A549 (cell line): ENCODE measurements at regions not wholly inside any gene's neighbourhood (a gene's known extent, or its start where the extent isn't known, plus 50 kb on each side); places are given as distances from the start of the nearest gene placed in this dataset.

Source experiments
- ATAC-seq, 2 experiments: fragments of 200-7000 bp in 1 of 2; fragments of >200 bp in 1 of 2; cut with Nextera tagmentation in 1 of 2; cut with Tn5 transposase in 1 of 2; 3 replicates each; pipeline versions ENCODE4 v1.8.0 to v1.9.1; 2018 to 2020; ENCODE audit warnings: mild to moderate bottlenecking in 1 of 2, moderate library complexity in 1 of 2
- CTCF ChIA-PET: fragments of 300-600 bp; sonication (Branson Sonifier 250); formaldehyde crosslinking; extraction: SDS; loops from one replicate; lab custom pipeline; 2021; ENCODE audit warnings: antibody characterized with exemption, inconsistent platforms; lab: Yijun Ruan, JAX
- POLR2A ChIA-PET: fragments of 350-600 bp; formaldehyde crosslinking; extraction: SDS; loops from one replicate; lab custom pipeline; 2021; ENCODE audit warnings: antibody characterized with exemption, inconsistent platforms; lab: Yijun Ruan, JAX
- DNase-seq, 2 experiments: peaks; one replicate each; pipeline versions ENCODE4 v3.0.0 to v3.0.0-alpha.2; 2011 to 2016; ENCODE audit warnings: low read depth in 1 of 2, low spot score in 1 of 2
- FAIRE-seq: peaks from 2 replicates; lab custom pipeline; 2011; peaks lifted over from hg19 to GRCh38; lab: Jason Lieb, UNC
- H3K27ac ChIP-seq, 2 experiments: fragments of >200 bp; sonication (Bioruptor Twin); formaldehyde crosslinking; 3 replicates each; pipeline ENCODE4 v1.5.1; 2016 to 2017
- H3K4me1 ChIP-seq: fragments of >200 bp; sonication (Bioruptor Twin); formaldehyde crosslinking; 3 replicates; pipeline ENCODE4 v1.6.1; 2016
- H3K4me2 ChIP-seq: fragments of >200 bp; sonication (Bioruptor Twin); formaldehyde crosslinking; 3 replicates; pipeline ENCODE4 v1.6.1; 2016
- H3K4me3 ChIP-seq: fragments of >200 bp; sonication (Bioruptor Twin); formaldehyde crosslinking; 3 replicates; pipeline ENCODE4 v1.5.1; 2016
- H3K9me3 ChIP-seq: fragments of >200 bp; sonication (Bioruptor Twin); formaldehyde crosslinking; 3 replicates; pipeline ENCODE4 v1.6.1; 2016
- CEBPB ChIP-seq, 2 experiments: fragments of >200 bp in 1 of 2; sonication (Bioruptor Twin) in 1 of 2; formaldehyde crosslinking in 1 of 2; IDR thresholded peaks; 2 replicates each; pipeline ENCODE4 v1.6.1; 2012 to 2016
- CHD4 ChIP-seq: fragments of 200-600 bp; sonication (generic); IDR thresholded peaks from 2 replicates; pipeline ENCODE4 v1.6.1; 2016; ENCODE audit warnings: antibody characterized with exemption, mild to moderate bottlenecking, borderline replicate concordance
- EHF ChIP-seq: fragments of 250-450 bp; sonication (Bioruptor Pico); IDR thresholded peaks from 2 replicates; pipeline ENCODE4 v1.5.0; 2020; ENCODE audit warnings: mild to moderate bottlenecking
- EP300 ChIP-seq, 2 experiments: fragments of >200 bp; sonication (Bioruptor Twin); formaldehyde crosslinking; IDR thresholded peaks; 2 replicates in 1 of 2; 3 replicates in 1 of 2; pipeline ENCODE4 v1.6.1; 2016 to 2017
- ESRRA ChIP-seq: fragments of 150-350 bp; IDR thresholded peaks from 2 replicates; pipeline ENCODE4 v1.6.1; 2014; ENCODE audit warnings: mild to moderate bottlenecking, low read length, borderline replicate concordance
- FOSL2 ChIP-seq, 2 experiments: fragments of 450-650 bp in 1 of 2; fragments of >200 bp in 1 of 2; sonication (Bioruptor Twin) in 1 of 2; formaldehyde crosslinking; IDR thresholded peaks; 2 replicates each; pipeline versions ENCODE4 v1.5.0 to v1.6.1; 2016 to 2020; ENCODE audit warnings: mild to moderate bottlenecking in 1 of 2, moderate library complexity in 1 of 2
- FOXS1 ChIP-seq: fragments of 250-450 bp; sonication (Bioruptor Pico); IDR thresholded peaks from 2 replicates; pipeline ENCODE4 v1.5.0; 2020; ENCODE audit warnings: mild to moderate bottlenecking, moderate library complexity
- GATA3 ChIP-seq: IDR thresholded peaks from 2 replicates; pipeline ENCODE4 v1.6.1; 2012; ENCODE audit warnings: borderline replicate concordance
- HDAC2 ChIP-seq: fragments of 200-600 bp; sonication (generic); IDR thresholded peaks from 2 replicates; pipeline ENCODE4 v1.6.1; 2016
- HOXA7 ChIP-seq: fragments of 250-450 bp; sonication (Bioruptor Pico); IDR thresholded peaks from 2 replicates; pipeline ENCODE4 v1.5.0; 2020; ENCODE audit warnings: mild to moderate bottlenecking, moderate library complexity
- HOXB13 ChIP-seq: fragments of 250-450 bp; sonication (Bioruptor Pico); IDR thresholded peaks from 2 replicates; pipeline ENCODE4 v1.5.0; 2020; ENCODE audit warnings: low read depth, mild to moderate bottlenecking, moderate library complexity
- HOXB5 ChIP-seq: fragments of 250-450 bp; sonication (Bioruptor Pico); IDR thresholded peaks from 2 replicates; pipeline ENCODE4 v1.5.0; 2020; ENCODE audit warnings: mild to moderate bottlenecking, moderate library complexity
- MAX ChIP-seq: IDR thresholded peaks from 2 replicates; pipeline ENCODE4 v1.6.1; 2012
- MYC ChIP-seq: IDR thresholded peaks from 2 replicates; pipeline ENCODE4 v1.6.1; 2012; ENCODE audit warnings: mild to moderate bottlenecking, inconsistent platforms, low read length, improper control_type of control experiment, borderline replicate concordance
- NR3C1 ChIP-seq: fragments of >200 bp; sonication (Bioruptor Twin); formaldehyde crosslinking; IDR thresholded peaks from 3 replicates; pipeline ENCODE4 v1.6.1; 2017
- PHF8 ChIP-seq: fragments of 200-600 bp; sonication (generic); IDR thresholded peaks from 2 replicates; pipeline ENCODE4 v1.6.1; 2016; ENCODE audit warnings: low read depth, mild to moderate bottlenecking, antibody characterized with exemption, moderate library complexity, borderline replicate concordance
- POLR2A ChIP-seq: IDR thresholded peaks from 2 replicates; pipeline ENCODE4 v1.6.1; 2012; ENCODE audit warnings: mild to moderate bottlenecking, low read length
- POLR2AphosphoS2 ChIP-seq: conservative IDR thresholded peaks from 2 replicates; pipeline ENCODE4 v1.6.1; 2012; ENCODE audit warnings: low read length, improper control_type of control experiment, inconsistent platforms
- REST ChIP-seq: fragments of 200-600 bp; sonication (generic); IDR thresholded peaks from 2 replicates; pipeline ENCODE4 v1.6.1; 2016; ENCODE audit warnings: antibody characterized with exemption, mild to moderate bottlenecking, moderate library complexity
- RNF2 ChIP-seq: fragments of 200-600 bp; sonication (generic); IDR thresholded peaks from 2 replicates; pipeline ENCODE4 v1.6.1; 2016; ENCODE audit warnings: low read depth, mild to moderate bottlenecking, antibody characterized with exemption, moderate library complexity, borderline replicate concordance
- ZC3H11A ChIP-seq: fragments of 450-650 bp; IDR thresholded peaks from 2 replicates; pipeline ENCODE4 v1.6.1; 2014; ENCODE audit warnings: antibody characterized with exemption, mild to moderate bottlenecking
- ZFP36 ChIP-seq: fragments of 450-650 bp; IDR thresholded peaks from 2 replicates; pipeline ENCODE4 v1.6.1; 2014; ENCODE audit warnings: borderline replicate concordance; ENCODE audit not compliant: partially characterized antibody
- ZNF302 ChIP-seq: fragments of 250-450 bp; sonication (Bioruptor Pico); IDR thresholded peaks from 2 replicates; pipeline ENCODE4 v1.9.0; 2021; ENCODE audit warnings: inconsistent platforms, mild to moderate bottlenecking, moderate library complexity
- WGBS: methylation state at CpG from one replicate; pipeline ENCODE4 v1.1.6; 2017; ENCODE audit errors: missing lambda C conversion rate; 5-methylcytosine and 5-hydroxymethylcytosine counted together
- TF ChIP-seq, protein P1 (sequence below): fragments of 450-650 bp; IDR thresholded peaks from 2 replicates; pipeline ENCODE4 v1.6.1; 2014; ENCODE audit warnings: antibody characterized with exemption

DNA sequence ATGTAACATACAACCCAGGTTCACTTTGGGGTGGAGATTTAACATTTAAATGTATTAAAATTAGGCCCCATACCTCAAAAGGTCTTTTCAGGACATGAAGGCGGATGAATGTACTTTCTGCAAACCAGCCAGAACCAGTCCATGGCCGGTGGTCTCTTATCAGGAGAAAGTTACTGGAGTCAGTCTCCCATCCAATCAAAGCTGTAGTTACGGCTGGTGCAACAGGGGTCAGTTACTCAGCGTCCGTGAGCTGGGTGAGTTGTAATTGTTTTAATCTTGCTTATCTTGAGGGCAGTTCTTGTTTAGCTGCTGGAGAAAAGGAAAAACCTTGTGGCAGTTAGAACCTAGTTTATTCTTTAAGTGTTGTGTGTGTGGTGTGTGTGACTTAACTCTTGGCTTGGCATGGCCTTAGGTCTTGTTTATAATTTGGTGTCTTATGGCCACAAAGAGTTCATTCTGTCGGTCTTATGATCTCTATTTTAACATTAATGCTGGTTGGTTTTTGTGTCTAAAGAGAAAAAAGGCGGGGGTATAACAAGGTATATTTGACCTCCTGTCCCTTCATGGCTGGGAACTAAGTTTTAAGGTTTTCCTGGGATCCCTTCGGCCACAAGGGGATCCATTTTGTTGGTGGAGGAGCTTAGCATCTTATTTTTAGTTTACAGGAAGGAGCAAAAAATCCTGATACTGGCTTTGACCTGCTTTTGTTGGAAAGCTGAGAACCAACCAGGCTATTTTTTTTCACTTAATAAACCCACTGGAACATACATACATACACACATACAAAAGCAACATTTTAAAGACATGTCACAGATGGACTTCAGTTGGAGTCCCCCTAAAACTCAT is 143.5 kb upstream of the NCK2 start:
- TF ChIP-seq FOSL2 (IDR thresholded peaks at IDR 0.05) (no peak), FOSL2 (CRISPR knock-in tag; IDR thresholded peaks at IDR 0.05) (no peak), HOXB13 (CRISPR knock-in tag) (no peak), HDAC2 (no peak), HOXA7 (no peak), EHF (CRISPR knock-in tag) (no peak), NR3C1 (no peak), POLR2A (no peak), EP300 (IDR thresholded peaks at IDR 0.05) (no peak), POLR2AphosphoS2 (no peak), ZC3H11A (no peak), FOXS1 (CRISPR knock-in tag) (no peak), REST (no peak), MYC (no peak), GATA3 (no peak), PHF8 (no peak), MAX (no peak), CEBPB (IDR thresholded peaks at IDR 0.05) (no peak)
- TF ChIP-seq, protein P1, sequence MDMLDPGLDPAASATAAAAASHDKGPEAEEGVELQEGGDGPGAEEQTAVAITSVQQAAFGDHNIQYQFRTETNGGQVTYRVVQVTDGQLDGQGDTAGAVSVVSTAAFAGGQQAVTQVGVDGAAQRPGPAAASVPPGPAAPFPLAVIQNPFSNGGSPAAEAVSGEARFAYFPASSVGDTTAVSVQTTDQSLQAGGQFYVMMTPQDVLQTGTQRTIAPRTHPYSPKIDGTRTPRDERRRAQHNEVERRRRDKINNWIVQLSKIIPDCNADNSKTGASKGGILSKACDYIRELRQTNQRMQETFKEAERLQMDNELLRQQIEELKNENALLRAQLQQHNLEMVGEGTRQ: no peak
- CTCF ChIA-PET: interaction anchor here (1.0 kb wide), 1 partner anchor 25 kb away, joined by 5 read pairs; no protein-coding TSS in a partner anchor
- POLR2A ChIA-PET: no interaction called here
- H3K9me3 ChIP-seq: no peaks in the 10 kb centered on the region
- H3K27ac ChIP-seq: no peak overlapping the region
- FAIRE-seq (no peak), ATAC-seq (no peak), DNase-seq (no peak)
- 65% methylated on average over 8 of the region's 8 CpGs for WGBS
- H3K4me1 ChIP-seq: no peaks in the 10 kb centered on the region
- no peak overlapping the region for H3K4me2 ChIP-seq
- H3K4me3 ChIP-seq: no peak overlapping the region

GRCh38 chr2:105600602-105600948 is 144.1 kb upstream of the NCK2 start:
- POLR2A ChIA-PET: no interaction called here
- H3K27ac ChIP-seq: no peak overlapping the region
- H3K4me3 ChIP-seq: no peak overlapping the region
- CTCF ChIA-PET: no interaction called here
- H3K9me3 ChIP-seq: no peaks in the 10 kb centered on the region
- H3K4me1 ChIP-seq: no peaks in the 10 kb centered on the region
- TF ChIP-seq ZFP36 (no peak), ZNF302 (CRISPR knock-in tag) (no peak), POLR2A (no peak)
- TF ChIP-seq, all 56 proteins: peak for 0
- FAIRE-seq (no peak), DNase-seq (no peak), ATAC-seq (no peak)
- 63% methylated on average over 6 of the region's 6 CpGs for WGBS
- no peak overlapping the region for H3K4me2 ChIP-seq

DNA sequence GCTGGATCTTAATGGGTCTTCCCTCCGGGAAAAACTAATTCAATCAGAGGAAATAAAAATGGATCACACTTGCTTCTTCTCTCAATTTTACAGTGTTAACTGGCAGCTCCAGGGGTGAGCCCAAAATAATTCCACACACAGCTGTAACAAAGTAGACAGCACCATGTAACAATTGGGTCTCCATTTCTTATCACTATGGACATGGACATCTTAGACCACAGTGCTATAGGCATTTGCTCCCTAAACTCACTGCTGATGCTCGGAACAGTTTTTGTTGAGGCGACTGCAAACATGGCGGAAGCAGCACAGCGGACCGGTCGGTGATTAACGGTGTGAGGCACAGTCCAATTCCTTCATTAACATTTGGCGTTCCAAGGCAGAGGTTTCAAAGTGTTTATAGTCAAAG is 144.7 kb upstream of the NCK2 start:
- FAIRE-seq: no peak
- TF ChIP-seq ESRRA (no peak), POLR2A (no peak), REST (no peak), MYC (no peak), HOXB5 (no peak), EP300 (IDR thresholded peaks at IDR 0.05) (no peak), EHF (CRISPR knock-in tag) (no peak), RNF2 (no peak), CHD4 (no peak)
- TF ChIP-seq, all 56 proteins: peak for 0
- H3K4me2 ChIP-seq: no peak overlapping the region
- ChIA-PET POLR2A (no interaction called here), CTCF (no interaction called here)
- ATAC-seq: no peak
- no peak overlapping the region for H3K4me3 ChIP-seq
- DNase-seq: no peak
- WGBS: 82% methylated on average over 8 of the region's 9 CpGs
- no peak overlapping the region for H3K27ac ChIP-seq
- H3K9me3 ChIP-seq: no peaks in the 10 kb centered on the region
- H3K4me1 ChIP-seq: no peaks in the 10 kb centered on the region
